NCI-H1436 treated with DMSO at 0.1 percent for 48 hours (cell line): ENCODE measurements at regions not wholly inside any gene's neighbourhood (a gene's known extent, or its start where the extent isn't known, plus 50 kb on each side); places are given as distances from the start of the nearest gene placed in this dataset.
"Not testable (repeated sequence)": the region's sequence is repeated elsewhere in the genome, so short reads cannot be mapped to it uniquely, and the experiment has no call there.

Experiments used
- DNase-seq: peaks from one replicate; lab custom pipeline; 2025; lab: John Stamatoyannopoulos, UW

DNA sequence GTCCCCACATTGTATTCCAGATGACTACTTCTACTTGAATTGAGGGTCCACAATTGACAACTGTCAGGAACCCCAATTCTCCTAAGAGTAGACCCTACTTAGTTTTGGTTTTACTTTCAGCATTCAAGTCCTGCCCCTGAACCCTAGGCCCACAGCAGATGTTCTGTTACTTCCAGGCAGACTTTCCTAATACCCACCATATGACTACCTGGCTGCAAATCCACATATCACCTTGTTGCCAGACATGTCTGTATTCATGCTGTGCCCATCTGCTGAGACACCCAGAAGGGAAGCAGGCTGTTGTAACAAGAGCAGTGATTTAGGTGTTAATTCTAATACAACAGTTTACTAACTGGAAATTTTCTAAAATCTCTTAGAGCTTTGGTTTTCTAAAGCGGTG lies 235.1 kb upstream of the CCDC54 start:
- no peak for DNase-seq

DNA sequence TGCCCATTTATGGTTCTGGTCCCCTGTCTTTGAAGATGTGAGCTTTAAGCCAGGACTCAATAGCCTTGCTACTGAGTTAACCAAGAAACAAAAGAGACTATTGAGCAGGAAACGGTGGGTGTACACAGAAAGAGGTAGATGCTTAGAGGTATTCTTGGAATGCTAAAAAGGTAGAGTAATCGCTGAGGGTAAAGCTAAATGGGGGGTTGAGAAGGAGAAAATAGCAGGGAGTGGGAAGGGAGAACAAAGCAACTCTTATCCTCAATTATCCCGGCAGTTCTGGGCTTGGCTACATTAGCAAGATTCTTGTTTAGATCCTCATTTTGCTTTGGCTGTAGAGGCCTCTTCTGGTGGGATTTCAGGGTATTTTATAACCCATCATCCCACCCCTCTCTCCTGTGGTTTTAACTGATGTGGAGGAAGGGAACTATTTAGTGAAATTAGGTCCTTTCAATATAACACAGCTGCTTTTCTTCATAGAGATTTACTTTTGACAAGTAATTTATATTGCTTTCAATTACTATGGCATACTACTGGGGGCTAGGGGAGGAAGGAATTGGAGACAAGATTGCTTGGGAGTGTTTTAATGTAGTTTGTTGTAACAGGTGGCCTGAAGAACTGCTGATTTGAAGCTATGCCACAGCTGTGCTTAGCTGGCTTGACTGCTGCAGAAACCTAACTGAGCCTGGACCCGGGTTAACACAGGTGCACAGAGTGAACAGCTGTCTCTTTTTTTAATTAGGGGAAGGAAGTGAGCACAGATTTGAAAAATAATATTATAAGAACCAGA lies 234.3 kb upstream of the CCDC54 start:
- peak; percentile 64 for DNase-seq

DNA sequence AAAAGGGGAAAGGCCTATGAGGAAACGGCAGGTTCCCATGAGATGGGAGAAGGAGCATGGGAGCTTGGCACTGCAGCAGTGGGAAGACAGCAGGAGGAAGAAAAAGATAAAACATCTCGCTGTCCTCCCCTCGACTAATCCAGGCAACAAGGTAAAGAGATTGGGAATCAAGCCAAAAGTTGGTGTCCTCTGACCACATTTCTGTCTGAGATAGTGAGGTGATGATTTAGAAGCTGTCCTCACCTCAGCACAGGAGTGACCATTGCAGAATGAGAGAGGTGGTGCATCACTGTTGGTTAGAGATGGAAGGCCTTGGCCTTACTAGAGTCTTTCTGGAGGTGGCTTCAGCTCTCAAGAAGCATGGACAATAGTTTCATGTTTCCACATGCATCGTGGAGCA lies 226.6 kb upstream of the CCDC54 start:
- DNase-seq: no peak

DNA sequence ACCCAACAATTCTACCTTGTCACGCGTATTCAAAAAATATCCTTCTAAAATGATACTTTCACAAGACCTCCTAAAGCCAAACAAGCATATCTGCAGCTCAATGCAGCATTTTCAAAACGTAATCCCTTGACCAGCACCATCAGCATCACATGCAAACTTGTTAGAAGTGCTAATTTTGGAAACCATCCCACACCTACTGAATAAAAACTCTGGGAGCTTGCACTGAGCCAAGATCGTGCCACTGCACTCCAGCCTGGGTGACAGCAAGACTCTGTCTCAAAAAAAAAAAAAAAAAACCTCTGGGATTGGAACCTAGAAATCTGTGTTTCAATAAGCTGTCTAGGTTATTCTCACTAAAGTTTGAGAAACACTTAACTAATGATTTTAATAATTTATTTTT lies 223.3 kb upstream of the CCDC54 start:
- no peak for DNase-seq

DNA sequence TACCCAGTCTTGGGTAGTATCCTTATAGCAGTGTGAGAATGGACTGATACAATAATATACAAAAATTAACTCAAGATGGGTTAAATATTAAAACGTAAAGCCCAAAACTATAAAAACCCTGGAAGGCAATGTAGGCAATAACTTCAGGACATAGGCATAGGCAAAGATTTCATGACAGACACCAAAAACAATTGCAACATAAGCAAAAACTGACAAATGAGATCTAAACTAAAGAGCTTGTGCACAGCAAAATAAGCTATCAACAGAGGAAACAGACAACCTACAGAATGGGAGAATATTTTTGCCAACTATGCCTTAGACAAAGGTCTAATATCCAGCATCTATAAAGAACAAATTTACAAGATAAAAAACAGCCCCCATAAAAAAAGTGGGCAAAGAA lies 204.8 kb upstream of the CCDC54 start:
- DNase-seq: no peak

DNA sequence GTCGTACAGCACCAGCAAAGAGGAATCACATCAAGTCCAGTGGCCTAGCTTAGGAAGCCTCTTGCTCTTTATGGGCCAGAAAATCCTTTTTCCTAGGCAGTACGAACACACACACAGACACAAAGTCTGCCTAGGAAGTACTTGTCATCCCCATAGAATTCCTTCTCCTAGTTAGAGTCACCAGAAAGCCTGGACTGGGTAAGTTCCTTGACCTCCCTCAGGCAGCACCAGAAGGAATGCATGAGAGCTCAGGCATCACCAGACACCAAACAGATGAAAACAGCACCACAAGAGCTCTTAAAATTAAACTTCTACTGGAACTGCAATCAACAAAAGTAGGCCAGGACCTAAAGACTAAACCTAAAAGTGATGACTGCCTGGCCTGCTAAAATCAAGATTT lies 192.9 kb upstream of the CCDC54 start:
- no peak for DNase-seq

DNA sequence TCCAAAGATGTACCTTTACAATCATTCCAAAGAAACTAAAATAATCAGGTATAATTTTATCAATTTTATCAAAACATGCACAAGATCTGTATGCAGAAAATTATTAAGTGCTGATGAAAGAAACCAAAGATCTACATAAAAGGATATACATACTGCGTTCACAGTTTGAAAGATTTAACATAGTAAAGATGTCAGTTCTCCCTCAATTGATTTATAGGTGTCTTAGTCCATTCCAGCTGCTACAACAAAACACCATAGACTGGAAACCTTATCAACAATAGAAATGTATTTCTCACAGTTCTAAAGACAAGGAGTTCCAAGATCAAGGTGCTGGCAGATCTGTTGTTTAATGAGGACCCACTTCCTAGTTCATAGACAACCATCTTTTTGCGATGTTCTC lies 189.0 kb upstream of the CCDC54 start:
- no peak for DNase-seq

DNA sequence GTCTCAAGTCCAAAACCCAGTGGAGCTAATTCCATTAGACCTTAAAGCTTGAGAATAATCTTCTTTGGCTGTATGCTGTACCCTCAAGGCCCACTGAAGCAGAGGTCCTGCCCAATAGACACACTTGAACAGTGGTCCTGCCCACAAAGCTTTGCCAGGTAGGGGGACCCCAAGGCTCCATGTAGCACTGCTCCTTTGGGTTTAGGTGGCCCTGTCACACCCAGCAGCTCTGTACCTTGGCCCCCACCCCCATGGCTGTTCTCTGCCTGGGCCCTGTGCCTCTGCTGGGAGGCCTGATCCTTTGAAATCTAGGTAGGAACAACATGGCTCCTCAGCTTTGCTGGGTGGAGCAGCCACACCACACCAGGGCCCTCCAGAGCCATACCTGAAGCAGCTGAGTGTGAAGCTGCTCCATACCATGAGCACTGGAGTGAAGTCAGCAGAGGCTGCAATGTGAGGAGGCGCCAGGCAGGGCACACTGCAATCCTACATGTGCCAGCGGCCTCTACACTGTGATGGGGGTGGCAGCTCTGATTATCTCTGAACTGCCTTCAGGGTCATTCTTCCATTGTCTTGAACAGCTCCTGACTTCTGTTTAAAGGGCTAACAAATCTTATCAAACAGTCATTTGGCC lies 188.0 kb upstream of the CCDC54 start:
- DNase-seq: no peak

DNA sequence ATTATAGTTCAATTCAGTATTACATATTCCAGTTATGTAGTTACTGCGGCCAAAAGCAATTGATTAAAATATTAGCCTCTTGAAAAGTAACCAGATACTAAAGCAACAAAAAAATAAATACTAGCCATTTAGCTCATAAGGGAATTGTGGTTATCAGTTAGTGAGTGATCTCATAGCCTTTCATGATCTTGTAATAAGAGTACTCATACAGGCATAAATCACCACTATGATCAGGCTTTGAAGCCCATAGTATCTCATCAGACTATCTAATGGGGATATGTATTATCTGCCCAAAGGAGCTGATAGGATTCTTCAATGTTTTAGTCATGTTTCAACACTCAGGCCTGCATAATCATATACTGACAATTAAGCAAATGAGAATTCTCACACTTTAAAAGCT lies 184.1 kb upstream of the CCDC54 start:
- no peak for DNase-seq

DNA sequence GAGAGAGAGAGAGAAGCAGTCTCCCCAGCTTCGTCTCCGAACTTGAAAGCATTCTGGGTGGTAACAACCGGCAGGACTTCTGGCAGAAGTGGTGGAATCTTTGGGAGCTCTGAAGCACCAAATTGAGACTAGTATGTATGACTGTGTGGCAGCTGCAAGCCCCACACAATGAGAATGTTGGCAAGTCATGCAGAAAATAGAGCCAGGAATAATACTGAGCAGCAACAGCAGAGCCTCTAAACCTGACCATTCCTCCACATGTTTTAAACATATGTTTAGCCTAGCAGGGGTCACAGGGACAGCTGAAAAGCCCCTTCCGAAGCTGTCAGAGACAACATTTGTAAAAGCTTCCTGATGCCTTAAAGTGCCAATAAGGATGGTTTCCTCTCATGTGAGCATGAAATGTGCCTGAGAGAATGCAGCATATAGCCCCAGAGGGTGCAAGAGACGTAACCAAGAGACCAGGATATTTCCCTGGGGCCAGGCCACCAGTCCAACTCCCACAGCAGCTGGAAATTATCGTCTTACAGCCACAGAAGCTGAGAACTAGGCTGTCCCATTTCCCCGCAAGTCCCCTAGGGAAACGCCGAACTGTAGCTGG lies 178.6 kb upstream of the CCDC54 start:
- DNase-seq: no peak

DNA sequence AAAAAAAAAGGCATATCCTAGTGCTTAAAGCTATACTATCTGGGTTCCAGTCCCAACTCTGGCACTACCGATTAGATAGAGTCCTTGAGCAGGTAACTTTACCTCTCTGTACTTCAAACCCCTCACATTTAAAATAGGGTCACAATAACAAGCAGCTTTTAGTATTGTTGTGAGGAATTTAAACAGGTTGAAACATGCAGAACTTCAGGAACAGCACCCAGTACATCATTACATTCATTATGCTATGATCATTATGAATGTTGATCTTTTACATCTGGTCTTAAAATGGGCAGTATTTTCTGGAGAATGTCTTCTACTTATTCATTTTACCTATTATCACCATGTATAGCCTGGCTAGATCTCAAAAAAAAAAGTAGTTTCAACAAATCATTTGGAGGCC lies 176.1 kb upstream of the CCDC54 start:
- DNase-seq: no peak

DNA sequence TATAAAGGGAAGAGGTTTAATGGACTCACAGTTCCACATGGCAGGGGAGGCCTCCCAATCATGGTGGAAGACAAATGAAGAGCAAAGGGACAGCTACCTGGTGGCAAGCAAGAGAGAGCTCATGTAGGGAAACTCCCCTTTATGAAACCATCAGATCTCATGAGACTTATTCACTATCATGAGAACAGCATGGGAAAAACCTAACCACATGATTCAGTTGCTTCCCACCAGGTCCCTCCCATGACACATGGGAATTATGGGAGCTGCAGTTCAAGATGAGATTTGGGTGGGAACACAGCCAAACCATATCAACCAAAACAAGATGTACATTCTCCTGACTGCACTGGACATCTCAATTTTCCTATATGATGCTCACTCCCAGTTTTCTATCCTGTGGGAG lies 174.4 kb upstream of the CCDC54 start:
- DNase-seq: not testable (repeated sequence)

DNA sequence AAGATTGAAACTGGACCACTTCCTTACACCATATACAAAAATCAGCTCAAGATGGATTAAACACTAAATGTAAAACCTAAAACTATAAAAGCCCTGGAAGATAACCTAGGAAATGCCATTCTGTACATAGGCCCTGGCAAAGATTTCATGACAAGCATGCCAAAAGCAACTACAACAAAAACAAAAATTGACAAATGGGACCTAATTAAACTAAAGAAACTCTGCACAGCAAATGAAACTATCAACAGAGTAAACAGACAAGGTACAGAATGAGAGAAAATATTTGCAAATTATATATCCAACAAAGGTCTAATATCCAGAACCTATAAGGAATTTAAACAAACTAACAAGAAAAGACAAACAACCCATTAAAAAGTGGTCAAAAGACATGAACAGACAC lies 173.1 kb upstream of the CCDC54 start:
- DNase-seq: no peak

DNA sequence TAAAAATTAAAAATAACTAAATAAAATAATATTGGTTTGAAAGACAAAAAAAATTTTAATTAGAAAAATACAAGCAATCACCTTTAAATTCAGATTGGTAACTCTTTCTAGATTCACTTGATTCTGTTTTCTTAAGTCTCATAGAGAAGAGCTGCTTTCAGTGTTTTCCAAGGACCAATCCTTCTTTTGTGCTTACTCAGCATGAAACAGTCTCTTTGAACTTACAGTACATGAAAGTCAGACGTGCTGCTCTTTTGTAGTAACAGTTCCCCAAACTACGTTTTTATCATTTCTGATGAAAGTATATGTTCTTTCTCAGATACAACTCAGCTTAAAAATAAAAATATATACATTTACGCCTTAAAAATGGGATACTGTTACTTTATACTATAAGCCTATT lies 171.9 kb upstream of the CCDC54 start:
- no peak for DNase-seq

DNA sequence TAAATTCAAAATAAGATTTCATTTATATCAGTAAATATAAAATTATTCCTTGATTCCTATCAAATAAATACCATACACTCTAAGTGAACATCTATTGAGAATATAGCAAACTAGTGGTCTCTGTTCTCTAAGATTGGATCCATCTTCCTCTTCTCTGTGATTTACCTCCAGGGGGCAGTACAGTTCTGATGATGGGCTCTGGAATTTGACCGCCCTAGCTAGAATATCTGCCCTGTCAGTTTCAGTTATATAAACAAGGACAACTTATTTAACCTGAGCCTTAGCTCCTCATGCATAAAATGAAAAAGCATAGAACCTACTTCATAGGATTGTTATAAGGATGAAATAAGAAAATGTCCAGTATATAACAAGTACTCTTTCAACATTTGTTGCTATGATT lies 171.1 kb upstream of the CCDC54 start:
- no peak for DNase-seq

DNA sequence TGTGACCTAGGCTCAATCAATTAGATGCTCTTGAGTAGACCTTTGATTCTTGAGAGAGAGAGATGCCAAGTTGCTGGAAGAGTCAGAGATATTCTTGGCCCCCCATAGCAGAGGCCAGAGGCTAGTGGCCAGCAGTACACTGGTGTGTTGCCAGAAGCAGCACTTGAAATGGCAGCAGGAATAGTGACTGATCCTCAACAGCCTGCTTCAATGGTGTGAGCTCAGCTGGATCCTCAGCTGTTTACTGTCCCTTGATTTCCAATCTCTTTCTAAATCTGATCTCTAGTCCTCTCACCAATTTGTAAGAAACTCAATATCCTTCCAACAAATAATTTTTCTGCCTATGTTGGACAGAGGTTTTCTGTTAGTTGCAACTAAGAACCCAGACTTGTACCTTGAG lies 170.3 kb upstream of the CCDC54 start:
- DNase-seq: no peak

DNA sequence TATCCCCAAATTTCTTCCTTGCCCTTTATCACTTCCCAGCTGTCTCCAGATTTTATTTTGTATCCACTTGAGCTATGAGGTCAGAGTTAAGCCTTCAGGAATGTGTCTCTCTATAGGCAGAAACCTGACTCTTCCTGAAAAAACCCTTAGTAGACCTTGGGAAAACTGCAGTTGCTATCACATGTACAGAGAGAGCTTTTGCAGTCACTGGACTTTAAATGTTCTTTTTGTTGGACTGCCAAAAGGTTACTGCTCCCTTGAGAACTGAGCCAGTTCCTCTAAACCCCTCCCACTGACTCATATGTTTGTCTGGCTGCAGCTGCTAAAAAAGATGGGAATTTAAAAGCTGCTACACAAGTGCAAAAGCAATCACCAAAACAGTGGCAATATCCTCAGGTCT lies 169.1 kb upstream of the CCDC54 start:
- peak; percentile 21 for DNase-seq

DNA sequence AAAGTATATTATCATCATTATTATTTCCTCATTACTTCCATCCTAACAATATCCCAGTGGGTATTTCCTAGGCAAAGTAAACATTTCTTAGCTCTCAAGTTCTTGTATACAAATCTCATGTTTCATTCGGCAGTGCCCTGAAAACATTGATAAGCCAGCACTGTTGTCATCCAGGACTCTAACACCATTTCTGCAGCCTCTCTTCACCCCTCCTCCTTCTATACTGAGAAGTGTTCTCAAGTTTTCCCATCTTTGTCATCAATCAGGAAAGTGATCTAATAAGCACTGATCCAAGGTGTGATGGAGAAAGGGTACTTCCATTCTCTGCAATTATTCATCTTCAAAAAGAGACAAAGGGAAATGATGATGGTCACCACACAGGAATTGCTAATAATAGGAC lies 168.4 kb upstream of the CCDC54 start:
- no peak for DNase-seq

DNA sequence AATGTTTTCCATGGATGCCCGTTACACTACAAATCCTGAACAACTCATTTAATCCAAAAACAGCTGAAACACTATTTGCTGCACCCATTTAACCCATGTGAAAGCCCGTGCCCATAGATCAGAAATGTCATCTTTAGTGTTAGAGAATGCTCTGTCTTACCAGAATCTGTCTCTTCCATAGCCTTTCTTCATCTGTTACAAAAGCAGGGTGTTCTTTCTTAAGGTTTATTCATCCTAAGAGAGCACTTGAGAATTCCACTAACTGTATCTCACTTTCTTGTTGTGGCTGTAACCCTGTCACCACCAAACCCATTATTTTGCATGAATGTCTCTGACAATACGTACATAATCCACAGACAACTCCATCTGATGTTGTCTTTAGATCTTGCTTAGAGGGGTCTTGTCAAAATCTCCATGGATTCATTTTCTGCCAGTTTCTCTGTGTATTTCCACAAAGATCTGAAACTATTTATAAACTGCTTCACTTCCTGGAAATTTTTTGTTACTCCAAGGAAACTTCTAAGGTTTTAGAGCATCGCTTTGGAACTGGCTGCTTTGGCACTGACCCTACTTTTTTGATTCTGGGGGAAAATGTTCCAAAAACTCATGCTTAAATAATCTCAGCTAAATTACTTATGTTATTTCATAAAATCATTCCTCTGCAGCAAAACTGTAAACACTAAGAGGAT lies 167.8 kb upstream of the CCDC54 start:
- DNase-seq: no peak

DNA sequence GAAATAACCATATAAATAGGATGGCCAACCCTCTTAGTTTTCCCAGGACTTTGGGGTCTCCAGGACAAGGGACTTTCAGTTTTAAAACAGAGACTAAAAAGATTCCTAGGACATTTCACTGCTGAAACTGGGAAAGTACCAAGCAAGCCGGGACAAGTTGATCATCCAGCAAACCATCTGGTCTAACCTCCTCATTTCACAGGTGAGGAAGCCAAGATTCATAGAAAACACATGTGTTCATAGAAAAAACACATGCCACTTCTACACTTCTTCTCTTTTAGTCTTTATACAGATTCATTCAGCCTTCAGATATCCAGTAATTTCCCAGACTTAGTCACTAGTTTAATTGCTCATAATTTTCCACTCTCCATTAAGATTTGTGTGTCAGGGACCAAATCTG lies 165.6 kb upstream of the CCDC54 start:
- no peak for DNase-seq

DNA sequence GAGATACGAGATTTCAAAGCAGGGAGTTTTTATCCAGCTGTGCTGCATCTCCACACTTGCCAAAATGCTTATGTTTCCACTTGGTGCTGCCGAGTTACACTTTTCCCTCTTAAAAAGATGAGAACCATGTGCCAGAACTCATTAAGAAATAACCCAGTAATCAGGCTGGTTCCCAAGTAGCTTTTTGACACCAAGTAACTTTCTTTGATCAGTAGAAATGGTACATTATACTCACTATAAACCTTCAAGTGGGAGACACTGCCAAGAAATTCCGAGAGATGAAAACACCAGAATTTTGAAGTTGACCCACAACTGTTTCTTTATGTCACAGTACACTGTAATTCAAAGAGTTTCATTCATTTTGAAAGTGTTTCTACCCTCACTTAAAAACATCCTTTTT lies 164.6 kb upstream of the CCDC54 start:
- DNase-seq: no peak

DNA sequence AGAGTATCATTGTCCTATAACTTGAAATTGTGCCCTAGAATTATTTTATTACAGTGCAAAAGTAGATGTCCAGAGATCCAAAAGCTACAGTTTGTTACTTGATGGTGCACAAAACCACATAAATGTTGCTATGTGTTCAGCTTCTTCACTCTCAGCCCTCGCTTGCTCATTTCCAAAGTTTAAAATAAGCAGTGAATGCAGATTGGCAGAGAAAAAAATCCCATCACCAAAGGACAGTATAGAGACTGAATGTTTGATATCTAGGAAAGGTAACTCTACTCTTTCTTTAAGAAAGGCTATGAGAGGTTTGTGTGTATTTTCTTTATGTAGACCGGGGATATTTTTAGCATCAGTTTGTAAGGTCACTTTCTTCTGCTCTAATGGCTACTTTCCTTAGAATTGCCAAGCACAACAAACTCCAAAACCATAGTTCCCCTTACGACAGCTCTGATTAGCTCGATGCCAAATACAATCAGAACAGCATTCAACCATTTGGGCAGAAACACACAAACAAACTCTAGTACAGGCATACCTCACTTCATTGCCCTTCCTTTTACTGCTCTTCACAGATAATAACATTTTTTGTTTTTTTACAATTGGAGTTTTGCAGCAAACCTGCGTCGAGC lies 164.1 kb upstream of the CCDC54 start:
- no peak for DNase-seq

DNA sequence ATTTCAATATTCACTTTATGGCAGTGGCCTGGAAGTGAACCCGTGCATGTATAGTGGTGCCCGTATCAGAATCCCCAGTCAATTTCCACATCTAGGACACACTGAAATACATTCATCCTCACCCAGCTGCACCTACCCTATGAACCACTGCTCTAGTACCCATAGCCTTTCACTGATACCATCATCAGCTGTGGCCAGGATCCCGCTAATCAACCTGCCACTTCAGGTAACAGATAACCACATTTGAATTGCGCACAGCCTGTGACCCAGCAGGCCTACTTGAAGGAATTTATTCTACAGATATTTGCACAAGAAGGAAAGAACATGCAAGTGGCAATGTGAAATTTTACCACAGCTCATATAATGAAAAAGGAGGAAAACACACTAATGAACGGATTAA lies 161.0 kb upstream of the CCDC54 start:
- DNase-seq: no peak
